Smooth muscle cell (in vitro differentiated cells): ENCODE measurements at regions not wholly inside any gene's neighbourhood (a gene's known extent, or its start where the extent isn't known, plus 50 kb on each side); places are given as distances from the start of the nearest gene placed in this dataset.

ENCODE experiments used
- DNase-seq: peaks from one replicate; lab custom pipeline; 2025; ENCODE audit not compliant: unreplicated experiment; lab: John Stamatoyannopoulos, UW
- H2AFZ ChIP-seq: fragments of 200-600 bp; sonication (generic); 2 replicates; pipeline ENCODE4 v1.6.0; 2016; ENCODE audit warnings: antibody characterized with exemption, low read depth, mild to moderate bottlenecking
- H3F3A ChIP-seq: fragments of 200-600 bp; sonication (generic); 2 replicates; pipeline ENCODE4 v1.6.0; 2017; ENCODE audit warnings: antibody characterized with exemption, low read depth
- H3K27ac ChIP-seq: fragments of 200-600 bp; sonication (generic); 2 replicates; pipeline ENCODE4 v1.5.1; 2016; ENCODE audit warnings: low read depth, mild to moderate bottlenecking
- H3K27me3 ChIP-seq: fragments of 200-600 bp; sonication (generic); 2 replicates; pipeline ENCODE4 v1.6.1; 2016; ENCODE audit warnings: low read depth, mild to moderate bottlenecking
- H3K36me3 ChIP-seq: fragments of 200-600 bp; sonication (generic); 2 replicates; pipeline ENCODE4 v1.5.1; 2016; ENCODE audit warnings: low read depth
- H3K4me1 ChIP-seq: fragments of 200-600 bp; sonication (generic); 2 replicates; pipeline ENCODE4 v1.5.1; 2016; ENCODE audit warnings: low read depth
- H3K4me2 ChIP-seq: fragments of 200-600 bp; sonication (generic); 2 replicates; pipeline ENCODE4 v1.6.0; 2016; ENCODE audit warnings: mild to moderate bottlenecking
- H3K4me3 ChIP-seq: fragments of 200-600 bp; sonication (generic); 2 replicates; pipeline ENCODE4 v1.5.1; 2016; ENCODE audit warnings: mild to moderate bottlenecking
- H3K79me2 ChIP-seq: fragments of 200-600 bp; sonication (generic); 2 replicates; pipeline ENCODE4 v1.6.0; 2016; ENCODE audit warnings: low read depth, mild to moderate bottlenecking
- H3K9ac ChIP-seq: fragments of 200-600 bp; sonication (generic); 2 replicates; pipeline ENCODE4 v1.6.0; 2016; ENCODE audit warnings: low read depth
- H3K9me3 ChIP-seq: fragments of 200-600 bp; sonication (generic); replicated peaks from 2 replicates; pipeline ENCODE4 v1.5.1; 2016; ENCODE audit warnings: low read depth
- H4K20me1 ChIP-seq: fragments of 200-600 bp; sonication (generic); 2 replicates; pipeline ENCODE4 v1.6.0; 2016; ENCODE audit warnings: low read depth
- CTCF ChIP-seq: fragments of 200-600 bp; sonication (generic); IDR thresholded peaks from 2 replicates; pipeline ENCODE4 v1.5.1; 2017; ENCODE audit warnings: borderline replicate concordance, mild to moderate bottlenecking, antibody characterized with exemption; ENCODE audit not compliant: insufficient read depth, poor library complexity, severe bottlenecking
- WGBS: methylation state at CpG from one replicate; pipeline ENCODE4 v1.1.7; 2016; ENCODE audit warnings: low lambda C conversion rate; 5-methylcytosine and 5-hydroxymethylcytosine counted together

DNA sequence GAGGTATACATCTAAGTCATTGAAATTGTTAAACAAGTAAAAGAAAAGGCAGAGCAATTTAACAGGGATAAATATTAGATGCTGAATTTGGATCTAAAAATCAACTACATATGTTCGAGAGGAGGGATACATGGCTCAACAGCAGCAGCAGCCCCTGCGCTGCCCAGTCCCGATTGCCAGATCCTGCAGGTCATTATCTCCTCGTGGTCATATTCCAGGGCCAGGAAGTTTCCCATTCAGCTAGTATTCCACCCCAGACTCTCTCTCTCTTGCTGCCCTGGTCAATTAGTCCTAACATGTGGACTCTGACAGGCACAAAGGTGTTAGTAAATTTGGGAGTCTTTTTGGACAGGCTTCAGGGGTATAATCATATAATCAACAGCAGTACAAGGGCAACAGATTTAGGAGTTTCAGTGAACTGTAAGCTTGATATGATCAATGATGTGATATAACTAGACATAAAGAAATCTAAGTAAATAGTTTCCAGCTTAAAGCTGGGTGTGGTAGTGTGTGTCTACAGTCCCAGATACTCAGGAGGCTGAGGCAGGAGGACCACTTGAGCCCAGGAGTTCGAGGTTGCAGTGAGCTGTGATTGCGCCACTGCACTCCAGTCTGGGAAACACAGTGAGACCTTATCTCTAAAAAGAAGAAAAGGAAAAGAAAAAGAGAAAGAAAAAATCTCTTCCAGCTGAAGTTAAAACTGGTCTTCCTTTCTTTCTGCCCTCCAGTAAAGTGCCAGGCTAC, 96.5 kb upstream of the MED13 start:
- no peaks in the 10 kb centered on the region for H3K79me2 ChIP-seq
- H3K36me3 ChIP-seq: no peaks in the 10 kb centered on the region
- no peak for DNase-seq
- H3K4me1 ChIP-seq: no peaks in the 10 kb centered on the region
- H3K4me2 ChIP-seq: no peak overlapping the region
- no peaks in the 10 kb centered on the region for H3K27me3 ChIP-seq
- no peak overlapping the region for H3K4me3 ChIP-seq
- no peak overlapping the region for H3K27ac ChIP-seq
- no peaks in the 10 kb centered on the region for H3F3A ChIP-seq
- H3K9ac ChIP-seq: no peak overlapping the region
- H2AFZ ChIP-seq: no peak overlapping the region
- no peaks in the 10 kb centered on the region for H3K9me3 ChIP-seq
- H4K20me1 ChIP-seq: no peaks in the 10 kb centered on the region
- WGBS: 86% methylated on average over 6 of the region's 6 CpGs
- TF ChIP-seq CTCF: no peak

GRCh38 chr17:62160816-62161215, 95.7 kb upstream of the MED13 start:
- no peak overlapping the region for H3K27ac ChIP-seq
- no peak overlapping the region for H2AFZ ChIP-seq
- DNase-seq: no peak
- no peak for TF ChIP-seq CTCF
- H3K9ac ChIP-seq: no peak overlapping the region
- H4K20me1 ChIP-seq: no peaks in the 10 kb centered on the region
- H3K27me3 ChIP-seq: no peaks in the 10 kb centered on the region
- no peak overlapping the region for H3K4me2 ChIP-seq
- no peaks in the 10 kb centered on the region for H3F3A ChIP-seq
- no peak overlapping the region for H3K4me3 ChIP-seq
- H3K4me1 ChIP-seq: no peaks in the 10 kb centered on the region
- H3K36me3 ChIP-seq: no peaks in the 10 kb centered on the region
- H3K9me3 ChIP-seq: no peaks in the 10 kb centered on the region
- H3K79me2 ChIP-seq: no peaks in the 10 kb centered on the region

DNA sequence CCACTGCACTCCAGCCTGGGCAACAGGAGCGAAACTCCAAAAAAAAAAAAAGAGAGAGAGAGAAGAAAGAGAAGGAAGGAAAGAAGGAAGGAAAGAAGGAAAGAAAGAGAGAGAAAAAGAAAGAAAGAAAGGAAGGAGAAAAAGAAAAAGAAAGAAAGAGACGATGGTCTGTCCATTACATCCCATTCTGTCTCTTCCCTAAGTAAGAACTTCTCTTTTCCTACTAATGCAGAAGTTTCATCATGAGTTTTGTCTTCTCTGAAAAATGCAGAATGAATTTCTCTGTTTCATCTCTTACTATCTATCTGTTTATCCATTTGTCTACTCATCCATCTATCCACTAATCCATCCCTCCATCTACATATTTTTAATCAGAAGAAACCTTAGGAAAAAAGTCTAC, 94.9 kb upstream of the MED13 start:
- TF ChIP-seq CTCF: no peak
- no peak overlapping the region for H3K4me3 ChIP-seq
- no peak overlapping the region for H3K4me2 ChIP-seq
- no peak for DNase-seq
- no peaks in the 10 kb centered on the region for H3F3A ChIP-seq
- no peaks in the 10 kb centered on the region for H3K79me2 ChIP-seq
- WGBS: 97% methylated on average over 2 of the region's 2 CpGs
- no peaks in the 10 kb centered on the region for H3K9me3 ChIP-seq
- H3K36me3 ChIP-seq: no peaks in the 10 kb centered on the region
- H3K27me3 ChIP-seq: no peaks in the 10 kb centered on the region
- no peaks in the 10 kb centered on the region for H3K4me1 ChIP-seq
- H2AFZ ChIP-seq: no peak overlapping the region
- H3K9ac ChIP-seq: no peak overlapping the region
- no peaks in the 10 kb centered on the region for H4K20me1 ChIP-seq
- H3K27ac ChIP-seq: no peak overlapping the region

- no peak overlapping the region for H3K4me3 ChIP-seq
- TF ChIP-seq CTCF: no peak
- no peak overlapping the region for H2AFZ ChIP-seq
- WGBS: 75% methylated on average over 1 of the region's 1 CpG
- no peaks in the 10 kb centered on the region for H4K20me1 ChIP-seq
- H3K4me2 ChIP-seq: no peak overlapping the region
- no peaks in the 10 kb centered on the region for H3F3A ChIP-seq
- DNase-seq: no peak
- H3K9ac ChIP-seq: no peak overlapping the region
- no peaks in the 10 kb centered on the region for H3K4me1 ChIP-seq
- H3K27me3 ChIP-seq: no peaks in the 10 kb centered on the region
- H3K36me3 ChIP-seq: no peaks in the 10 kb centered on the region
- H3K9me3 ChIP-seq: no peaks in the 10 kb centered on the region
- H3K79me2 ChIP-seq: no peaks in the 10 kb centered on the region
- H3K27ac ChIP-seq: no peak overlapping the region
Observed at GRCh38 chr17:62156949-62157348, 91.9 kb upstream of the MED13 start.
